ENCODE measurements at regions not wholly inside any gene's neighbourhood (a gene's known extent, or its start where the extent isn't known, plus 50 kb on each side); places are given as distances from the start of the nearest gene placed in this dataset.

GRCh38 chr10:81405399-81405798 is 469.6 kb upstream of the NRG3 start:
- Histone ChIP-seq H3K27ac (replicated peaks) (no peak overlapping the region), H3K4me3 (replicated peaks; ENCODE audit: insufficient read depth, low read length) (no peak overlapping the region), H3K27me3 (ENCODE audit: insufficient read depth, poor library complexity, severe bottlenecking) (no peaks in the 10 kb centered on the region)
- TF ChIP-seq, protein P1, sequence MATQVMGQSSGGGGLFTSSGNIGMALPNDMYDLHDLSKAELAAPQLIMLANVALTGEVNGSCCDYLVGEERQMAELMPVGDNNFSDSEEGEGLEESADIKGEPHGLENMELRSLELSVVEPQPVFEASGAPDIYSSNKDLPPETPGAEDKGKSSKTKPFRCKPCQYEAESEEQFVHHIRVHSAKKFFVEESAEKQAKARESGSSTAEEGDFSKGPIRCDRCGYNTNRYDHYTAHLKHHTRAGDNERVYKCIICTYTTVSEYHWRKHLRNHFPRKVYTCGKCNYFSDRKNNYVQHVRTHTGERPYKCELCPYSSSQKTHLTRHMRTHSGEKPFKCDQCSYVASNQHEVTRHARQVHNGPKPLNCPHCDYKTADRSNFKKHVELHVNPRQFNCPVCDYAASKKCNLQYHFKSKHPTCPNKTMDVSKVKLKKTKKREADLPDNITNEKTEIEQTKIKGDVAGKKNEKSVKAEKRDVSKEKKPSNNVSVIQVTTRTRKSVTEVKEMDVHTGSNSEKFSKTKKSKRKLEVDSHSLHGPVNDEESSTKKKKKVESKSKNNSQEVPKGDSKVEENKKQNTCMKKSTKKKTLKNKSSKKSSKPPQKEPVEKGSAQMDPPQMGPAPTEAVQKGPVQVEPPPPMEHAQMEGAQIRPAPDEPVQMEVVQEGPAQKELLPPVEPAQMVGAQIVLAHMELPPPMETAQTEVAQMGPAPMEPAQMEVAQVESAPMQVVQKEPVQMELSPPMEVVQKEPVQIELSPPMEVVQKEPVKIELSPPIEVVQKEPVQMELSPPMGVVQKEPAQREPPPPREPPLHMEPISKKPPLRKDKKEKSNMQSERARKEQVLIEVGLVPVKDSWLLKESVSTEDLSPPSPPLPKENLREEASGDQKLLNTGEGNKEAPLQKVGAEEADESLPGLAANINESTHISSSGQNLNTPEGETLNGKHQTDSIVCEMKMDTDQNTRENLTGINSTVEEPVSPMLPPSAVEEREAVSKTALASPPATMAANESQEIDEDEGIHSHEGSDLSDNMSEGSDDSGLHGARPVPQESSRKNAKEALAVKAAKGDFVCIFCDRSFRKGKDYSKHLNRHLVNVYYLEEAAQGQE (IDR thresholded peaks at IDR 0.05; ENCODE audit: insufficient replicate concordance, low read depth) = no peak
- TF ChIP-seq POLR2AphosphoS5 (IDR thresholded peaks at IDR 0.05; ENCODE audit: low read depth) = no peak
- no peak for TF ChIP-seq GABPA (IDR thresholded peaks at IDR 0.05; ENCODE audit: low read depth)
- TF ChIP-seq CTCF (IDR thresholded peaks at IDR 0.05; ENCODE audit: insufficient read depth, low read length) = no peak
- no peak for TF ChIP-seq SPI1 (IDR thresholded peaks at IDR 0.05; ENCODE audit: borderline replicate concordance, low read depth)
- no peak for DNase-seq (ENCODE audit: low read depth in 1 of 2, low spot score in 1 of 2)

DNA sequence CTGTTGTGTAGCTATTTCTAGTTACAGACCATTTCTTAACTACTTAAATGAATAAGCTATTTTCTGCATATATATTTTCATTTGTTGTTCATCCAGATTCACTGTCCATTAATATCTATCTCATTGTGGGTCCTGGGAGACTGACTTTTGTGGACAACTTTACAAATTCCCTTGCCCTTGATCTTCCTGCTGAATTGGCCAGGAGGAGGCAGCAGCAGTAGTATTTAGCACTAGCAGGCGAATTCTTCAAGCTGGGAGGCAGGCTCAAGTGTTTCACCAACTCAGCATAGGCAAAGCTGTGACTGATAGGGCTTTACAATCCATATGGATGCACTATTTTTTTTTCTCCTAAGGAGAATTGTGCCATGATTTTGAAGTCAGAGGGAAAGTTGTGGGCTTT is 461.0 kb upstream of the NRG3 start:
- no peak overlapping the region for H3K27ac ChIP-seq (replicated peaks)
- DNase-seq (ENCODE audit: low read depth in 1 of 2, low spot score in 1 of 2) = no peak
- TF ChIP-seq, protein P1 (IDR thresholded peaks at IDR 0.05; ENCODE audit: insufficient replicate concordance, low read depth) = no peak
- no peak for TF ChIP-seq GABPA (IDR thresholded peaks at IDR 0.05; ENCODE audit: low read depth)
- TF ChIP-seq POLR2AphosphoS5 (IDR thresholded peaks at IDR 0.05; ENCODE audit: low read depth) = no peak
- TF ChIP-seq CTCF (IDR thresholded peaks at IDR 0.05; ENCODE audit: insufficient read depth, low read length) = no peak
- TF ChIP-seq SPI1 (IDR thresholded peaks at IDR 0.05; ENCODE audit: borderline replicate concordance, low read depth) = no peak
- no peaks in the 10 kb centered on the region for H3K27me3 ChIP-seq (ENCODE audit: insufficient read depth, poor library complexity, severe bottlenecking)
- no peak overlapping the region for H3K4me3 ChIP-seq (replicated peaks; ENCODE audit: insufficient read depth, low read length)

- TF ChIP-seq GABPA (IDR thresholded peaks at IDR 0.05; ENCODE audit: low read depth) (no peak), POLR2AphosphoS5 (IDR thresholded peaks at IDR 0.05; ENCODE audit: low read depth) (no peak), CTCF (IDR thresholded peaks at IDR 0.05; ENCODE audit: insufficient read depth, low read length) (no peak), SPI1 (IDR thresholded peaks at IDR 0.05; ENCODE audit: borderline replicate concordance, low read depth) (no peak)
- TF ChIP-seq, protein P1 (IDR thresholded peaks at IDR 0.05; ENCODE audit: insufficient replicate concordance, low read depth) = no peak
- H3K27ac ChIP-seq (replicated peaks) = no peak overlapping the region
Measured at GRCh38 chr10:81426722-81427121, 448.3 kb upstream of the NRG3 start.

More at GRCh38 chr10:81426722-81427121, 448.3 kb upstream of the NRG3 start:
- Histone ChIP-seq H3K4me3 (replicated peaks; ENCODE audit: insufficient read depth, low read length) (no peak overlapping the region), H3K27me3 (ENCODE audit: insufficient read depth, poor library complexity, severe bottlenecking) (no peaks in the 10 kb centered on the region)
- no peak for DNase-seq (ENCODE audit: low read depth in 1 of 2, low spot score in 1 of 2)

Data from HL-60 (cell line).